ENCODE measurements at regions not wholly inside any gene's neighbourhood (a gene's known extent, or its start where the extent isn't known, plus 50 kb on each side); places are given as distances from the start of the nearest gene placed in this dataset.

DNA sequence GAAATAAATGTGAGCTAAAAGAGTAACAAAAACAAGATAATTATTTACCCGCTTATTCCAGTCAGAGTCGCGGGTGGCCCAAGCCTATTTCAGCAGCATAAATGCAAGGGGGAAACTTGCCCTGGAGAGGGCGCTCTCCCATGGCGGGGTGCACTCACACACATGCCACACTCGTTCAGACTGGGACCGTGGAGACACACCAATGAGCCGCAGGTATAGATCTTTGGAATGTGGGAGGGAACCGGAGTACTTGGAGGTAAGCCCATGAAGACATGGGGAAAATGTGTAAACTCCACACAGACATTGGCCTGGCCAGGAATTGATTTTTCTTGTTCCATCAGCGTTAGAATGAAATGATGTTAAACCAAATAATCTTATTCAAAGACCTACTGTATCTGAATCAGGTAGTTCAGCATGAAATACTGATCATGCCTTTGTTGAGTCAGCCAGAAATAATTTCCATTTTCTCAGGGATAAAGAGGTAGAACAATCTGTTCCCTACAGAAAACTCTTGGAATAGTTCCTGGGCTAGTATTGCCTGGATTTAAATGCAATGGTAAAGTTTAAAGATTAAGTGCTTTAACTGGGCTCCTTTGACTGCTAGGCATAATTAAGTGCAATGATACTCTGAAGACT, 191.5 kb downstream of the MCHR2 start:
- Histone ChIP-seq H3K27ac (ENCODE audit: low read depth, low read length, severe bottlenecking) (no peak overlapping the region), H3K36me3 (ENCODE audit: control insufficient read depth, insufficient read depth, low read length) (no peaks in the 10 kb centered on the region), H3K9me3 (ENCODE audit: control insufficient read depth, low read length) (no peaks in the 10 kb centered on the region), H3K4me1 (ENCODE audit: control insufficient read depth, insufficient read depth, low read length, poor library complexity, severe bottlenecking) (no peaks in the 10 kb centered on the region), H3K4me3 (ENCODE audit: extremely low read depth, insufficient read depth, low read length, poor library complexity, severe bottlenecking) (no peak overlapping the region)
- 53 to 62% methylated on average over 5 to 6 of the region's 10 CpGs for WGBS, 2 experiments (ENCODE audit: insufficient coverage in 2 of 2)

DNA sequence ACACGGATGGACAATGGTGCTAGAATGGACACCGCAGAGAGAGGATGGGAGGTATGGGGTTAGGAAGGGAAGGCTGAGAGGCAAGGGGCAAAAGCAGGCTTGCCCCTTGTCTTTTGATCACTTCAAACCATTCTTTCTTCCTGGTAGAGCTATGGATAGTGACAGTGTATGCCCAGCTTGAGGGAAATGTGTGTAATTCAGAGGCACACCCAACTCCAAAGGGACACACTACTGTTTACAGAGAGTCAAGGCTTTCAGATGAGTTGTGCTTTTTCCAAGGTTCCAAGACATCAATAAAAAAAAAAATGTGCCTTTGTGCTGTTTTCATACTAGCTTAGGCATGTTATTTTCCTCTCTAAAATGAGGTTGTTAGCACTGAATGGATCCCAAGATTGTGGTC, 185.0 kb downstream of the MCHR2 start:
- Histone ChIP-seq H3K9me3 (ENCODE audit: control insufficient read depth, low read length) (no peaks in the 10 kb centered on the region), H3K36me3 (ENCODE audit: control insufficient read depth, insufficient read depth, low read length) (no peaks in the 10 kb centered on the region), H3K4me3 (ENCODE audit: extremely low read depth, insufficient read depth, low read length, poor library complexity, severe bottlenecking) (no peak overlapping the region), H3K27ac (ENCODE audit: low read depth, low read length, severe bottlenecking) (no peak overlapping the region), H3K4me1 (ENCODE audit: control insufficient read depth, insufficient read depth, low read length, poor library complexity, severe bottlenecking) (peaks cover 2% of the 10 kb centered on the region)
- 89% methylated on average over 2 of the region's 2 CpGs; no CpG with 5 or more reads in 1 of the 2 experiments for WGBS, 2 experiments (ENCODE audit: insufficient coverage in 2 of 2)

DNA sequence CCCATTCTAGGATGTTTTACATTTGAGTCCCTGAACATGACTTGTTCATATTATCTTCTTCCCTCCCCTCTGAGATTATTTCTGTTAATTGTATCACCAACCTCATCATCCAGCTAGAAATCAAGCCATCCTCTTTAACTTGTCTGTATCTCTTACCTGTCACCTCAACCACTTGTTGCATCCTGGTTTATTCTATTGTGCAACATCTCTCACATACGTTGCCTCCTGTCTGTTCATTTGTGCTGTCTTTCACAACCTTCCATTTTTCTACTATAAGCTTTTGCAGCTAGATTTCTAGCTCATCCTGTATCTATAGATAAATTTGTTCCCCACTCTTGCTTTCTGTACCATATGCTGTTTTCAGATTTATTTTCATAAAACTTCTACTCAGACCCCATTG, 183.7 kb downstream of the MCHR2 start:
- H3K27ac ChIP-seq (ENCODE audit: low read depth, low read length, severe bottlenecking) = no peak overlapping the region
- 71 to 100% methylated on average over 1 of the region's 1 CpG for WGBS, 2 experiments (ENCODE audit: insufficient coverage in 2 of 2)

DNA sequence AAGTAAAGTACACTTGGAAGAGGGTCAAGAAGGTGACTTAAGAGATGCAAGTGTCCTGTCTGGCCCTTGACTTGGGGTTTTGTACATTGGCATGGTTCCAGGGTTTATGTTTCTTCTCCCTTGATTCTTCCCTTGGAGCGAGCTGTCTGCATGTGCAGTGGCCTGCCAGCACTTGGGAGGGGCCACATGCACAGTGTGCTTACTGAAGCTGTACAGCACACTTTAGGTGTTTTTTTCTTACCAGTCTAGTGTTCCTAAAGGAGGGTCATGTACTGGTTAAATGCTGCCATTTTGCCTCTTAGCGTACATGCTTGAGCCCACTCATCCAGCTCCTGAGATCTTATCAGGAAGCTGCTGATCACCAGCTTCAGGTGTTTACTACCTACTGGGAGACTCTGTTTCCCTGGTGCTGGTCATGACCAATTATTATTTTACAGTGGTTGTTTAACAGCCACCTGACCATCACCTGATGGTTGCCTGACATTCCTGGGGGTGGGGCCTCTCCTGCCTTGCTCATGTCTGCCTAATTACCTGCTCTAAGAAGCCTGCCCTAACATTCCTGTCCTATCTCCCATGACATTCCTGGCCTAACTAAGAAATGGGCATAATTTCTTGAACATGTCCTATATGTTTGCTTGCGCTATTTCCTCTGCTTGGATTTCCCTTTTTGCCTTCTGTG, 182.9 kb downstream of the MCHR2 start:
- Histone ChIP-seq H3K27ac (ENCODE audit: low read depth, low read length, severe bottlenecking) (no peak overlapping the region), H3K4me3 (ENCODE audit: extremely low read depth, insufficient read depth, low read length, poor library complexity, severe bottlenecking) (no peak overlapping the region), H3K36me3 (ENCODE audit: control insufficient read depth, insufficient read depth, low read length) (no peaks in the 10 kb centered on the region), H3K9me3 (ENCODE audit: control insufficient read depth, low read length) (no peaks in the 10 kb centered on the region), H3K4me1 (ENCODE audit: control insufficient read depth, insufficient read depth, low read length, poor library complexity, severe bottlenecking) (peaks cover 2% of the 10 kb centered on the region)
- 91 to 100% methylated on average over 2 of the region's 3 CpGs for WGBS, 2 experiments (ENCODE audit: insufficient coverage in 2 of 2)

More for the DNA sequence above, 183.7 kb downstream of the MCHR2 start:
- H3K36me3 ChIP-seq (ENCODE audit: control insufficient read depth, insufficient read depth, low read length) = no peaks in the 10 kb centered on the region
- H3K4me1 ChIP-seq (ENCODE audit: control insufficient read depth, insufficient read depth, low read length, poor library complexity, severe bottlenecking) = peaks cover 2% of the 10 kb centered on the region
- H3K4me3 ChIP-seq (ENCODE audit: extremely low read depth, insufficient read depth, low read length, poor library complexity, severe bottlenecking) = no peak overlapping the region
- H3K9me3 ChIP-seq (ENCODE audit: control insufficient read depth, low read length) = no peaks in the 10 kb centered on the region

DNA sequence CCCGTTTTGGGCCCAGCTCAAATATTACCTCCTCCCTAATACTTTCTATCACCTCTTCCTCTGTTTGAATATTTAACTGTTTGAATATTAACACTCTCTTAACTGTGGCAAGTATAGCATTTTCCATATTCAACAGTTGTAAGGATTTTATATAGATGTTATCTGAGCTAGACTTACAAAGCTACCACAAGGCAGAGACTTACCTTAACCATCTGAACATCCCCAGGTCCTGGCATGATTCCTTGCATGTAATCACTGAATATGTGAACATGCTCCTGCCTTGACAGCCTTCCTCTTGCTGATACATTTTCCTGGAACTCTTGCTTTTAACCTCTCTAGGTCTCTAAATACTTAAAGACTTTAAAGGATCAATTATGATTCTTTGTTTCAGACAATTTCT, 182.4 kb downstream of the MCHR2 start:
- no peaks in the 10 kb centered on the region for H3K36me3 ChIP-seq (ENCODE audit: control insufficient read depth, insufficient read depth, low read length)
- no peak overlapping the region for H3K4me3 ChIP-seq (ENCODE audit: extremely low read depth, insufficient read depth, low read length, poor library complexity, severe bottlenecking)
- WGBS, 2 experiments (ENCODE audit: insufficient coverage in 2 of 2) = 86% methylated on average over 1 of the region's 1 CpG; no CpG with 5 or more reads in 1 of the 2 experiments
- no peak overlapping the region for H3K27ac ChIP-seq (ENCODE audit: low read depth, low read length, severe bottlenecking)
- H3K9me3 ChIP-seq (ENCODE audit: control insufficient read depth, low read length) = no peaks in the 10 kb centered on the region
- H3K4me1 ChIP-seq (ENCODE audit: control insufficient read depth, insufficient read depth, low read length, poor library complexity, severe bottlenecking) = peaks cover 2% of the 10 kb centered on the region

DNA sequence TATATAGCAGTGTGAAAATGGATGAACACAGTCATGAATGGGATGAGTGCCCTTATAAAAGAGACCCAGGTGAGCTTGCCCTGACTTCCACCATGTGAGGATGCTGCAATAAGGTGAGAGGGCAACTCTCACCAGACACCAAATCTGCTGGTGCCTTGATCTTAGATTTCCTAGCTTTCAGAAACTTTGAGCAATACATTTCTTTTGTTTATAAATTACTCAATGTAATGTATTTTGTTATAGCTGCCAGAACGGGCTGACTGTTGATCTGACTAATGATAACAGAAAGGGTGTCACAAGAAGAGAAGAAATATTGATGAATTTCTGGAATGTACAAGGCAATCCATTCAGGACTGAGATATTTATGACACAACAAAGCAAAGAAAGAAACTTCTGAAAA, 180.5 kb downstream of the MCHR2 start:
- Histone ChIP-seq H3K4me1 (ENCODE audit: control insufficient read depth, insufficient read depth, low read length, poor library complexity, severe bottlenecking) (peaks cover 2% of the 10 kb centered on the region), H3K9me3 (ENCODE audit: control insufficient read depth, low read length) (no peaks in the 10 kb centered on the region), H3K4me3 (ENCODE audit: extremely low read depth, insufficient read depth, low read length, poor library complexity, severe bottlenecking) (no peak overlapping the region), H3K27ac (ENCODE audit: low read depth, low read length, severe bottlenecking) (no peak overlapping the region), H3K36me3 (ENCODE audit: control insufficient read depth, insufficient read depth, low read length) (no peaks in the 10 kb centered on the region)
- no CpG with 5 or more reads among the region's 1 CpG for WGBS, 2 experiments (ENCODE audit: insufficient coverage in 2 of 2)

DNA sequence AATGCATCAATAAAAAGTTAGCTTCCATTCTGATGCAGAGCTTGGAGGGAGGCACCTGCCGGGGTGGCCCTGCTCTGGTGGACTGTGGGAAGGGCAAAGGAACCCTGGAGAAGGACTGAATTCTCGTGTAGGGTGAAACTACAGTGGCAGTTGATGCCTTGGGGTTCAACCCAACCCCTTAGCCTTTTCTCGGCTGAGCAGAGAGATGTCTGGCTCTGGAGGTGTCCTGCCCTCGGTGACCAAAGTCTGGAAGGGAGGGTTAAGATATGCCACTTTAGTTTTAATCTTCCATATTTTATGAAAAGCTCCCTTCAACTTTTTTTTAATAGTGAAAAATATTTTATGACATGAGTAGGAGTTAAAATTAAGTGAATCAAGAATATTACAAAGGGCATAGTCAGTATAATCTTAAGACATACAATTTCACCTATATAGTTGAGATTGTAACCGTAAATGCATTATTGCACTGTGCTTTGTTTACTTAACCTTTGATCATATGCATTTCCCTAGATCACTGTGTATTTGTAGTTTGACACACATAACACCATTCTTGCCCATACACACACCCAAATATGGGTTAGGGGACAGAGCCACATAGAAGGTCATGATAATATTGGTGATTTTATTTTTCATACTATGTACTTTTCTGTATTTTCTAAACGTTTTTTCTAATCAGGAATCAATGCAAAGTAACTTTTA, 179.6 kb downstream of the MCHR2 start:
- H3K27ac ChIP-seq (ENCODE audit: low read depth, low read length, severe bottlenecking) = no peak overlapping the region
- H3K36me3 ChIP-seq (ENCODE audit: control insufficient read depth, insufficient read depth, low read length) = no peaks in the 10 kb centered on the region
- peaks cover 2% of the 10 kb centered on the region for H3K4me1 ChIP-seq (ENCODE audit: control insufficient read depth, insufficient read depth, low read length, poor library complexity, severe bottlenecking)
- no peak overlapping the region for H3K4me3 ChIP-seq (ENCODE audit: extremely low read depth, insufficient read depth, low read length, poor library complexity, severe bottlenecking)
- H3K9me3 ChIP-seq (ENCODE audit: control insufficient read depth, low read length) = no peaks in the 10 kb centered on the region
- WGBS, 2 experiments (ENCODE audit: insufficient coverage in 2 of 2) = 50 to 87% methylated on average over 1 to 2 of the region's 6 CpGs

DNA sequence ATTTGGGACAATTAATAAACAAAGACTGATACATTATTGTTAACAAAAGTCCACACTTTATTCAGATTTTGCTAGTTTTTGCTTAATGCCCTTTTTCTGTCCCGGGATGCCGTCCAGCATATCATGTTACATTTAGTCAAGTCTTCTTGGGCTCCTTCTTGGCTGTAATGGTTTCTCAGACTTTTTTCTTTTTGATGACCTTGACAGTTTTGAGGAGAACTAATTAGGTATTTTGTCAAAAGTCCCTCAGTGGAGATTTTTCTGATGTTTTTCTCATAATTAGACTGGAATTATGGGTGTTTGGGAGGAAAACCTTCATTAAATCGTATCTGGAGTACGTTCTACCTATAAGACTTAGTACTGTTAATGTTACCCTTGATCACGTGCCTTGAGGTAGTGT, 177.2 kb downstream of the MCHR2 start:
- H3K27ac ChIP-seq (ENCODE audit: low read depth, low read length, severe bottlenecking) = no peak overlapping the region
- no peaks in the 10 kb centered on the region for H3K9me3 ChIP-seq (ENCODE audit: control insufficient read depth, low read length)
- WGBS, 2 experiments (ENCODE audit: insufficient coverage in 2 of 2) = 100% methylated on average over 2 of the region's 5 CpGs
- peaks cover 2% of the 10 kb centered on the region for H3K4me1 ChIP-seq (ENCODE audit: control insufficient read depth, insufficient read depth, low read length, poor library complexity, severe bottlenecking)
- H3K4me3 ChIP-seq (ENCODE audit: extremely low read depth, insufficient read depth, low read length, poor library complexity, severe bottlenecking) = no peak overlapping the region
- no peaks in the 10 kb centered on the region for H3K36me3 ChIP-seq (ENCODE audit: control insufficient read depth, insufficient read depth, low read length)

DNA sequence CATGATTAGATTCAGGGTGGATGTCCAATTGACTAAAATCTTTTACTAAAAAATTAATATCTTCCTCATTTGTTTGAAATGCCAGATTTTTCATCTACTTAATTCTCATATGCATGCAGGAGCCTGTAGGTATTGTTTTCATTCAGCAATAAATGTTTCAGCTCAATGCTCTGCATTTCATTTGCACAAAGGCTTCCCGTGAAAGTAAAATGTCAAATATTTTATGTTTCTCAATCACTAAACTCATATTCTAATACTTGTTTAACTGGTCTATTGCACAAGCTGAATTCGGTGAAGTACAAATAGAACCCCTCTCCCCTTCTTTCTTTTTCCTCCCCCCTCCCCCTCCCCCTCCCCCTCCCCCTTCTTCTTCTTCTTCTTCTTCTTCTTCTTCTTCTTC, 175.9 kb downstream of the MCHR2 start:
- no peaks in the 10 kb centered on the region for H3K9me3 ChIP-seq (ENCODE audit: control insufficient read depth, low read length)
- 72% methylated on average over 2 of the region's 2 CpGs; no CpG with 5 or more reads in 1 of the 2 experiments for WGBS, 2 experiments (ENCODE audit: insufficient coverage in 2 of 2)

DNA sequence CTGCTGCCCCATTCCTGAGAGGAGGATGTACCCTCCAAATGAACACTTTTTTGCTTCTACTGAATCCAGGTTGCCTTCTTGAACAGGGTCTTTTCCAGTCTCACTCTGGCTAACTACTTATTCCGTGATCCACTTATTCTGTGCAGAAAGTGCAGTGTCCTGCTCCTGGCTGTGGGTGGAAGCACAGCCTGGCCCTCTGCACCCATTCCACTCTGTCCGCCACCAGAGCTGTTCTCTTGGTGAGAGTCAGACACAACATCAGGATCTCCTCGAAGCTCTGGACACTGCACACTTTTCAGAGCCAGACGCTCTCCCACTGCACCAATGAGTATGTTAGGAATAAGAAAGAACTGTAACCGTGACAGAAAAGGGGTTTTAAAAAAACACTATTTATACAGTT, 174.2 kb downstream of the MCHR2 start:
- no peak overlapping the region for H3K27ac ChIP-seq (ENCODE audit: low read depth, low read length, severe bottlenecking)

More for the DNA sequence above, 175.9 kb downstream of the MCHR2 start:
- Histone ChIP-seq H3K36me3 (ENCODE audit: control insufficient read depth, insufficient read depth, low read length) (no peaks in the 10 kb centered on the region), H3K27ac (ENCODE audit: low read depth, low read length, severe bottlenecking) (no peak overlapping the region), H3K4me1 (ENCODE audit: control insufficient read depth, insufficient read depth, low read length, poor library complexity, severe bottlenecking) (peaks cover 6% of the 10 kb centered on the region), H3K4me3 (ENCODE audit: extremely low read depth, insufficient read depth, low read length, poor library complexity, severe bottlenecking) (no peak overlapping the region)

DNA sequence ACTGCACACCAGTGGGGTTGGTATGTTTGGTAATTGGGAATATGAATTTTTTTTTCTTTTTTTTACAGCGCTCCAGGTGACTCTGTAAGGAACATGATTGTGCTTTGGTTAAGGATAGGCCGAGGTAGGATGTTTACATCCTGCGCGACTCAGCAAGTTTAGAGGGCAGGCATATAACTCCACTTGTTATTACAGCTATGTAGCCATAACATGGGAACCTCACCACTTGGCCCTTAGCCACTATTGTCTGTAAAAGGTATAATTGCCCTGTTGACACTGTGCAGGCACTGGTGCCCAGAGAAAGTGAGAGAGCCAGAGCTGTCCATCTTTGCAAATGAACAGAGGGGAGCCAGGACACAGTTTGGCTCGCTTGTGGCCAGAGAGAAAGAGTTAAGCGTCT, 172.9 kb downstream of the MCHR2 start:
- peaks cover 9% of the 10 kb centered on the region for H3K4me1 ChIP-seq (ENCODE audit: control insufficient read depth, insufficient read depth, low read length, poor library complexity, severe bottlenecking)
- 81 to 94% methylated on average over 2 of the region's 6 CpGs for WGBS, 2 experiments (ENCODE audit: insufficient coverage in 2 of 2)
- H3K4me3 ChIP-seq (ENCODE audit: extremely low read depth, insufficient read depth, low read length, poor library complexity, severe bottlenecking) = no peak overlapping the region
- no peaks in the 10 kb centered on the region for H3K9me3 ChIP-seq (ENCODE audit: control insufficient read depth, low read length)
- no peak overlapping the region for H3K27ac ChIP-seq (ENCODE audit: low read depth, low read length, severe bottlenecking)
- H3K36me3 ChIP-seq (ENCODE audit: control insufficient read depth, insufficient read depth, low read length) = no peaks in the 10 kb centered on the region

More for the DNA sequence above, 174.2 kb downstream of the MCHR2 start:
- WGBS, 2 experiments (ENCODE audit: insufficient coverage in 2 of 2) = 91% methylated on average over 1 to 2 of the region's 5 CpGs
- H3K36me3 ChIP-seq (ENCODE audit: control insufficient read depth, insufficient read depth, low read length) = no peaks in the 10 kb centered on the region
- H3K9me3 ChIP-seq (ENCODE audit: control insufficient read depth, low read length) = no peaks in the 10 kb centered on the region
- H3K4me3 ChIP-seq (ENCODE audit: extremely low read depth, insufficient read depth, low read length, poor library complexity, severe bottlenecking) = no peak overlapping the region
- peaks cover 9% of the 10 kb centered on the region for H3K4me1 ChIP-seq (ENCODE audit: control insufficient read depth, insufficient read depth, low read length, poor library complexity, severe bottlenecking)
